ENCODE measurements at regions not wholly inside any gene's neighbourhood (a gene's known extent, or its start where the extent isn't known, plus 50 kb on each side); places are given as distances from the start of the nearest gene placed in this dataset.
A peak's percentile ranks its signal among the peaks of the same experiment; 100 is the strongest.

- H3K27ac ChIP-seq = no peak overlapping the region
- WGBS, 2 donors = 88 to 90% methylated on average over 7 of the region's 7 CpGs
- no peaks in the 10 kb centered on the region for H3K9me3 ChIP-seq
- TF ChIP-seq POLR2A (IDR thresholded peaks at IDR 0.05) = no peak
- no peak for TF ChIP-seq EP300 (IDR thresholded peaks at IDR 0.05)
- TF ChIP-seq, protein P1, sequence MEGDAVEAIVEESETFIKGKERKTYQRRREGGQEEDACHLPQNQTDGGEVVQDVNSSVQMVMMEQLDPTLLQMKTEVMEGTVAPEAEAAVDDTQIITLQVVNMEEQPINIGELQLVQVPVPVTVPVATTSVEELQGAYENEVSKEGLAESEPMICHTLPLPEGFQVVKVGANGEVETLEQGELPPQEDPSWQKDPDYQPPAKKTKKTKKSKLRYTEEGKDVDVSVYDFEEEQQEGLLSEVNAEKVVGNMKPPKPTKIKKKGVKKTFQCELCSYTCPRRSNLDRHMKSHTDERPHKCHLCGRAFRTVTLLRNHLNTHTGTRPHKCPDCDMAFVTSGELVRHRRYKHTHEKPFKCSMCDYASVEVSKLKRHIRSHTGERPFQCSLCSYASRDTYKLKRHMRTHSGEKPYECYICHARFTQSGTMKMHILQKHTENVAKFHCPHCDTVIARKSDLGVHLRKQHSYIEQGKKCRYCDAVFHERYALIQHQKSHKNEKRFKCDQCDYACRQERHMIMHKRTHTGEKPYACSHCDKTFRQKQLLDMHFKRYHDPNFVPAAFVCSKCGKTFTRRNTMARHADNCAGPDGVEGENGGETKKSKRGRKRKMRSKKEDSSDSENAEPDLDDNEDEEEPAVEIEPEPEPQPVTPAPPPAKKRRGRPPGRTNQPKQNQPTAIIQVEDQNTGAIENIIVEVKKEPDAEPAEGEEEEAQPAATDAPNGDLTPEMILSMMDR (IDR thresholded peaks at IDR 0.05) = no peak
- TF ChIP-seq POLR2AphosphoS5 (IDR thresholded peaks at IDR 0.05) = no peak
- H3K36me3 ChIP-seq = no peaks in the 10 kb centered on the region
- peak in 1 of 2 donors; percentile 71 for ATAC-seq (ENCODE audit: low FRiP score in 2 of 2)
- no peak for DNase-seq
- H3K4me3 ChIP-seq = no peak overlapping the region
- no peaks in the 10 kb centered on the region for H3K27me3 ChIP-seq
- H3K4me1 ChIP-seq = peaks cover 0 to 5% (median 2%) of the 10 kb centered on the region in 4 donors
Observed at GRCh38 chr15:39270934-39271333, 309.9 kb upstream of the THBS1 start.

DNA sequence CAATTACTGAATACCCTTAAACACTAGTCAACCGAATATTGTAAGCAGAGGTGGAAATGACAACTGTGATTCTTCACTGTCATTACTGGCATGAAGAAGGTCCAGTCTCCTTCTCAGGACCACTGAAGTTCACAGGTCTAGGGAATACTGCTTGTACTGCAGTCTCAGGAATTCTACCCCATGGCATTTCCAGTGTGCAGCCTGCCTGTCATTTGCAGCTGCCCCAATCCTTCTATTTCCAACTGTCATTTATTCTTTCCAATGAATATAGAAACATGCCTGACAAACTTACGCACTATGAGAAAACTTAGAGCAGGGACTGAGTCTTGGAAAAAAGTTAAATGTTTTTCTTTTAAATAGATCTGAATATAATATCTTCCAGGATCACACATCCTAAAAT, 308.0 kb upstream of the THBS1 start:
- Histone ChIP-seq H3K9me3 (no peaks in the 10 kb centered on the region), H3K27ac (no peak overlapping the region), H3K4me3 (no peak overlapping the region), H3K36me3 (no peaks in the 10 kb centered on the region), H3K27me3 (no peaks in the 10 kb centered on the region), H3K4me1 (peaks cover 0 to 5% (median 2%) of the 10 kb centered on the region in 4 donors)
- no peak for TF ChIP-seq POLR2AphosphoS5 (IDR thresholded peaks at IDR 0.05)
- TF ChIP-seq, protein P1 (IDR thresholded peaks at IDR 0.05) = no peak
- TF ChIP-seq EP300 (IDR thresholded peaks at IDR 0.05) = no peak
- no peak for TF ChIP-seq POLR2A (IDR thresholded peaks at IDR 0.05)
- no peak for DNase-seq
- ATAC-seq (ENCODE audit: low FRiP score in 2 of 2) = no peak
- 90 to 98% methylated on average over 2 of the region's 2 CpGs for WGBS, 2 donors

GRCh38 chr15:39273717-39274411, 307.0 kb upstream of the THBS1 start:
- peaks cover 0 to 5% (median 2%) of the 10 kb centered on the region in 4 donors for H3K4me1 ChIP-seq
- no peaks in the 10 kb centered on the region for H3K9me3 ChIP-seq
- no peak overlapping the region for H3K4me3 ChIP-seq
- ATAC-seq (ENCODE audit: low FRiP score in 2 of 2) = peak; percentile 44 to 87
- H3K27me3 ChIP-seq = no peaks in the 10 kb centered on the region
- H3K27ac ChIP-seq = peak overlapping the region in 1 of 4 donors; percentile 63
- WGBS, 2 donors = 52 to 53% methylated on average over 4 of the region's 4 CpGs
- no peaks in the 10 kb centered on the region for H3K36me3 ChIP-seq
- peak in 1 of 2 donors; percentile 75 for DNase-seq
- peak in 1 of 4 donors; percentile 44 for TF ChIP-seq EP300 (IDR thresholded peaks at IDR 0.05)
- no peak for TF ChIP-seq POLR2A (IDR thresholded peaks at IDR 0.05)

GRCh38 chr15:39275066-39275465, 305.8 kb upstream of the THBS1 start:
- Histone ChIP-seq H3K27me3 (no peaks in the 10 kb centered on the region), H3K9me3 (no peaks in the 10 kb centered on the region), H3K4me1 (peaks cover 0 to 5% (median 2%) of the 10 kb centered on the region in 4 donors), H3K27ac (no peak overlapping the region), H3K36me3 (no peaks in the 10 kb centered on the region), H3K4me3 (no peak overlapping the region)
- 56 to 90% methylated on average over 3 of the region's 3 CpGs for WGBS, 2 donors
- DNase-seq (peak in 1 of 2 donors; percentile 13), ATAC-seq (ENCODE audit: low FRiP score in 2 of 2) (no peak)
- TF ChIP-seq POLR2A (IDR thresholded peaks at IDR 0.05) (no peak), POLR2AphosphoS5 (IDR thresholded peaks at IDR 0.05) (no peak), EP300 (IDR thresholded peaks at IDR 0.05) (no peak)
- TF ChIP-seq, protein P1 (IDR thresholded peaks at IDR 0.05) = no peak

DNA sequence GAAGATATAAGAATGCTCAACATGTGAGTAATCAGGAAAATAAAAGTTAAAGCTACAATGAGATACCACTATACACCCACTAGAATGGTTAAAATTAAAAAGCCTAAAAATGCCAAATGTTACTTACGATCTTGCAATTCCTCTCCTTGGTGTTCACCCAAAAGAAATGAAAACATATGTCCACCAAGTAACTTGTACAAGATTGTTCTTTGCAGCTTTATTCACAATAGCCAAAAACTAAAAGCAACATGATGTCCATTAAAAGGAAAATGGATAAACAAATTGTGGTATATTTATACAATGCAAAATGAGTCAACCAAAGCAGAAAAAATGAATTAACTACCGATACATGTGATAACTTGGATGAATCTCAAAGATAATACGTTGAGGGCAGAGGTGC, 301.6 kb upstream of the THBS1 start:
- no peak for DNase-seq
- Histone ChIP-seq H3K4me3 (no peak overlapping the region), H3K36me3 (no peaks in the 10 kb centered on the region), H3K27ac (no peak overlapping the region), H3K9me3 (no peaks in the 10 kb centered on the region), H3K4me1 (peaks cover 0 to 3% (median 0%) of the 10 kb centered on the region in 4 donors), H3K27me3 (no peaks in the 10 kb centered on the region)
- TF ChIP-seq, protein P1 (IDR thresholded peaks at IDR 0.05) = no peak
- no peak for TF ChIP-seq POLR2A (IDR thresholded peaks at IDR 0.05)
- no peak for TF ChIP-seq POLR2AphosphoS5 (IDR thresholded peaks at IDR 0.05)
- TF ChIP-seq EP300 (IDR thresholded peaks at IDR 0.05) = no peak
- WGBS, 2 donors = 81 to 82% methylated on average over 3 of the region's 3 CpGs
- no peak for ATAC-seq (ENCODE audit: low FRiP score in 2 of 2)
